WTC11 (cell line): ENCODE measurements at regions not wholly inside any gene's neighbourhood (a gene's known extent, or its start where the extent isn't known, plus 50 kb on each side); places are given as distances from the start of the nearest gene placed in this dataset.

ENCODE experiments used
- ATAC-seq: fragments of 200-7000 bp; cut with Tn5 transposase; 2 replicates; pipeline ENCODE4 v1.10.0; 2021; ENCODE audit warnings: mild to moderate bottlenecking, moderate library complexity
- CTCF ChIA-PET: fragments of 300-600 bp; sonication (Branson Sonifier 250); formaldehyde crosslinking; loops from one replicate; lab custom pipeline; 2021; ENCODE audit warnings: antibody characterized with exemption; lab: Charles Lee
- POLR2A ChIA-PET: fragments of 350-600 bp; sonication (Branson Sonifier 250); formaldehyde crosslinking; loops from one replicate; lab custom pipeline; 2021; ENCODE audit warnings: antibody characterized with exemption; lab: Charles Lee
- DNase-seq: peaks from one replicate; pipeline ENCODE4 v3.0.0; 2021; ENCODE audit warnings: low spot score
- H3K27ac Mint-ChIP-seq: 2 replicates; pipeline ENCODE4 v1.8.0; 2021; ENCODE audit warnings: mixed read lengths
- H3K27me3 Mint-ChIP-seq: 2 replicates; pipeline ENCODE4 v1.8.0; 2021; ENCODE audit warnings: low read depth, mild to moderate bottlenecking, moderate library complexity, mixed read lengths
- H3K36me3 Mint-ChIP-seq: 2 replicates; pipeline ENCODE4 v1.8.0; 2021; ENCODE audit warnings: mixed read lengths
- H3K4me1 Mint-ChIP-seq: 2 replicates; pipeline ENCODE4 v1.8.0; 2022; ENCODE audit warnings: mixed read lengths
- H3K4me3 Mint-ChIP-seq: 2 replicates; pipeline ENCODE4 v1.8.0; 2021; ENCODE audit warnings: mild to moderate bottlenecking, moderate library complexity, mixed read lengths
- H3K9me3 Mint-ChIP-seq: 2 replicates; pipeline ENCODE4 v1.8.0; 2021; ENCODE audit warnings: mixed read lengths
- CBFB ChIP-seq: sonication (generic); formaldehyde crosslinking; IDR thresholded peaks from 2 replicates; pipeline ENCODE4 v1.8.1; 2022; ENCODE audit warnings: mild to moderate bottlenecking, low read depth, missing genetic modification reagents
- ELF4 ChIP-seq: sonication (generic); formaldehyde crosslinking; IDR thresholded peaks from 2 replicates; pipeline ENCODE4 v1.8.1; 2022; ENCODE audit warnings: low read depth, mild to moderate bottlenecking, moderate library complexity, missing genetic modification reagents
- ETV6 ChIP-seq: sonication (generic); formaldehyde crosslinking; IDR thresholded peaks from 2 replicates; pipeline ENCODE4 v1.8.1; 2022; ENCODE audit warnings: mild to moderate bottlenecking, missing genetic modification reagents
- FOXP1 ChIP-seq: sonication (generic); formaldehyde crosslinking; IDR thresholded peaks from 2 replicates; pipeline ENCODE4 v1.8.0; 2022; ENCODE audit warnings: missing genetic modification reagents, mild to moderate bottlenecking, moderate library complexity, borderline replicate concordance
- GRHL2 ChIP-seq: fragments of 250-450 bp; sonication (Bioruptor Pico); IDR thresholded peaks from 2 replicates; pipeline ENCODE4 v1.8.0; 2022; ENCODE audit warnings: mild to moderate bottlenecking, moderate library complexity; ENCODE audit not compliant: insufficient replicate concordance, severe bottlenecking
- JUN ChIP-seq: sonication (generic); formaldehyde crosslinking; IDR thresholded peaks from 2 replicates; pipeline ENCODE4 v1.8.0; 2023; ENCODE audit warnings: mild to moderate bottlenecking, missing genetic modification reagents
- KAT7 ChIP-seq: sonication (generic); formaldehyde crosslinking; IDR thresholded peaks from 2 replicates; pipeline ENCODE4 v1.8.1; 2023; ENCODE audit warnings: missing genetic modification reagents, mild to moderate bottlenecking, borderline replicate concordance
- OVOL2 ChIP-seq: fragments of 250-450 bp; sonication (Bioruptor Pico); IDR thresholded peaks from 2 replicates; pipeline ENCODE4 v1.9.0; 2021; ENCODE audit warnings: mild to moderate bottlenecking, borderline replicate concordance
- SMAD4 ChIP-seq: sonication (generic); formaldehyde crosslinking; IDR thresholded peaks from 2 replicates; pipeline ENCODE4 v1.8.0; 2022; ENCODE audit warnings: mild to moderate bottlenecking, missing genetic modification reagents
- ZNF423 ChIP-seq: fragments of 250-450 bp; sonication (Bioruptor Pico); IDR thresholded peaks from 2 replicates; pipeline ENCODE4 v2.1.2; 2022; ENCODE audit warnings: mild to moderate bottlenecking, moderate library complexity
- TF ChIP-seq, protein P1 (sequence below): sonication (generic); formaldehyde crosslinking; IDR thresholded peaks from 2 replicates; pipeline ENCODE4 v1.8.1; 2023; ENCODE audit warnings: mild to moderate bottlenecking, missing genetic modification reagents, moderate library complexity
- TF ChIP-seq, protein P2 (sequence below): fragments of 250-450 bp; sonication (Bioruptor Pico); IDR thresholded peaks from 2 replicates; pipeline ENCODE4 v2.1.2; 2022; ENCODE audit warnings: mild to moderate bottlenecking, moderate library complexity
- TF ChIP-seq, protein P3 (sequence below): fragments of 250-450 bp; sonication (Bioruptor Pico); IDR thresholded peaks from 2 replicates; pipeline ENCODE4 v1.9.0; 2021; ENCODE audit warnings: moderate library complexity, mild to moderate bottlenecking, inconsistent platforms, borderline replicate concordance
- TF ChIP-seq, protein P4 (sequence below): sonication (generic); formaldehyde crosslinking; IDR thresholded peaks from 2 replicates; pipeline ENCODE4 v1.8.0; 2023; ENCODE audit warnings: mild to moderate bottlenecking, missing genetic modification reagents
- TF ChIP-seq, protein P5 (sequence below): sonication (generic); formaldehyde crosslinking; IDR thresholded peaks from 2 replicates; pipeline ENCODE4 v1.8.1; 2023; ENCODE audit warnings: mild to moderate bottlenecking, missing genetic modification reagents
- TF ChIP-seq, protein P6 (sequence below): sonication (generic); formaldehyde crosslinking; conservative IDR thresholded peaks from 2 replicates; pipeline ENCODE4 v1.8.1; 2023; ENCODE audit warnings: mild to moderate bottlenecking, low read depth, missing genetic modification reagents, moderate library complexity

DNA sequence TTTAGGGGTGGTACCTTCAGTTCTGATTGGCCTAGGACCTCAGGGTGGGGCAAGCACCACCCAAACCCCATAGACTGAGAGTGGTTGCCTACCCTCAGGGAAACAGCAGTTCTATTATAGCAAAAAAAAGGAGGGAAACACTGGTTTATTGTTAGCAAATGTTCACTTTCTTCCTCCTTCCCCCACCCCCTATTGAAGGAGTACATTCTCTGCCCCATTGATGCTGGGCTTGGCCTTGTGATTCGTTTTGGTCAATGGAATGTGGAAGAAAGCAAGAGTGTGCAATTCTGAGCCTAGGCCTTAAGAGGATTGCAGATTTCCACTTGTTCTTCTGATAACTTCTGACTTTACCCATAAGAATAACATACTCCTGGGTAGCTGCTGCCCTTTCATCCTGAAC, 255.8 kb downstream of the NFATC2 start:
- CTCF ChIA-PET: no interaction called here
- peaks cover 26% of the 10 kb centered on the region for H3K9me3 Mint-ChIP-seq

DNA sequence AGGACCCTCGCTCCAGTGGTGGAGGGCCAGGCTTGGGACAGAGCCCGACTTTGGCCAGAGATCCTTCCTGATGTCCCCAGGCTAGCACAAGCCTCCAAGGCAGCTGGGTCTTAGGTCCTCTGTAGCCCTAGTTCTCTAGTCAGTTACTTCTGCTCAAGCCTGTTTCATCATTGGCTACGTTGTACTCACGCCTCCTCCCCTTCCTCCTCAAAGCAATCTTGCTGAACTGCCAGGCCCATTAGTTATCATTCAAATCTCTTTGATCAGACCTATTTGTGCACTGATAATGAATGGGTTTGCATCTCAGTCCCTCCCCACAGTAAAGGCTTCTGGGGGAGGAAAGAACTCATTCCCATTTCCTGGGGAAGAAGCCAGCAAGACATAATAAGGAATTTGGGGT, 256.8 kb downstream of the NFATC2 start:
- H3K4me3 Mint-ChIP-seq: no peak overlapping the region
- peaks cover 1% of the 10 kb centered on the region; the same call in 1 of the 2 replicates for H3K27me3 Mint-ChIP-seq
- TF ChIP-seq CBFB (CRISPR knock-in tag) (no peak), SMAD4 (CRISPR knock-in tag) (no peak), JUN (CRISPR knock-in tag) (no peak), FOXP1 (CRISPR knock-in tag) (no peak), ETV6 (CRISPR knock-in tag) (no peak), KAT7 (CRISPR knock-in tag) (no peak)
- TF ChIP-seq, protein P1, sequence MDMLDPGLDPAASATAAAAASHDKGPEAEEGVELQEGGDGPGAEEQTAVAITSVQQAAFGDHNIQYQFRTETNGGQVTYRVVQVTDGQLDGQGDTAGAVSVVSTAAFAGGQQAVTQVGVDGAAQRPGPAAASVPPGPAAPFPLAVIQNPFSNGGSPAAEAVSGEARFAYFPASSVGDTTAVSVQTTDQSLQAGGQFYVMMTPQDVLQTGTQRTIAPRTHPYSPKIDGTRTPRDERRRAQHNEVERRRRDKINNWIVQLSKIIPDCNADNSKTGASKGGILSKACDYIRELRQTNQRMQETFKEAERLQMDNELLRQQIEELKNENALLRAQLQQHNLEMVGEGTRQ (CRISPR knock-in tag): no peak
- TF ChIP-seq, protein P2, sequence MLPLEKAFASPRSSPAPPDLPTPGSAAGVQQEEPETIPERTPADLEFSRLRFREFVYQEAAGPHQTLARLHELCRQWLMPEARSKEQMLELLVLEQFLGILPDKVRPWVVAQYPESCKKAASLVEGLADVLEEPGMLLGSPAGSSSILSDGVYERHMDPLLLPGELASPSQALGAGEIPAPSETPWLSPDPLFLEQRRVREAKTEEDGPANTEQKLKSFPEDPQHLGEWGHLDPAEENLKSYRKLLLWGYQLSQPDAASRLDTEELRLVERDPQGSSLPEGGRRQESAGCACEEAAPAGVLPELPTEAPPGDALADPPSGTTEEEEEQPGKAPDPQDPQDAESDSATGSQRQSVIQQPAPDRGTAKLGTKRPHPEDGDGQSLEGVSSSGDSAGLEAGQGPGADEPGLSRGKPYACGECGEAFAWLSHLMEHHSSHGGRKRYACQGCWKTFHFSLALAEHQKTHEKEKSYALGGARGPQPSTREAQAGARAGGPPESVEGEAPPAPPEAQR (CRISPR knock-in tag): no peak
- TF ChIP-seq, protein P3, sequence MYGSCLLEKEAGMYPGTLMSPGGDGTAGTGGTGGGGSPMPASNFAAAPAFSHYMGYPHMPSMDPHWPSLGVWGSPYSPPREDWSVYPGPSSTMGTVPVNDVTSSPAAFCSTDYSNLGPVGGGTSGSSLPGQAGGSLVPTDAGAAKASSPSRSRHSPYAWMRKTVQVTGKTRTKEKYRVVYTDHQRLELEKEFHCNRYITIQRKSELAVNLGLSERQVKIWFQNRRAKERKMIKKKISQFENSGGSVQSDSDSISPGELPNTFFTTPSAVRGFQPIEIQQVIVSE (CRISPR knock-in tag): no peak
- H3K27ac Mint-ChIP-seq: no peak overlapping the region
- 0 out of 2 replicates have a peak, but pooled peaks cover 3% of the 10 kb centered on the region for H3K36me3 Mint-ChIP-seq
- H3K4me1 Mint-ChIP-seq: peaks cover 14% of the 10 kb centered on the region
- CTCF ChIA-PET: interaction anchor here (1.5 to 2.2 kb wide), 2 partner anchors 33 to 270 kb away, joined by 3 to 8 read pairs; no protein-coding TSS in a partner anchor
- ATAC-seq (no peak), DNase-seq (no peak)
- H3K9me3 Mint-ChIP-seq: peaks cover 30% of the 10 kb centered on the region
- POLR2A ChIA-PET: no interaction called here

More for the DNA sequence above, 255.8 kb downstream of the NFATC2 start:
- POLR2A ChIA-PET: no interaction called here
- TF ChIP-seq, protein P4, sequence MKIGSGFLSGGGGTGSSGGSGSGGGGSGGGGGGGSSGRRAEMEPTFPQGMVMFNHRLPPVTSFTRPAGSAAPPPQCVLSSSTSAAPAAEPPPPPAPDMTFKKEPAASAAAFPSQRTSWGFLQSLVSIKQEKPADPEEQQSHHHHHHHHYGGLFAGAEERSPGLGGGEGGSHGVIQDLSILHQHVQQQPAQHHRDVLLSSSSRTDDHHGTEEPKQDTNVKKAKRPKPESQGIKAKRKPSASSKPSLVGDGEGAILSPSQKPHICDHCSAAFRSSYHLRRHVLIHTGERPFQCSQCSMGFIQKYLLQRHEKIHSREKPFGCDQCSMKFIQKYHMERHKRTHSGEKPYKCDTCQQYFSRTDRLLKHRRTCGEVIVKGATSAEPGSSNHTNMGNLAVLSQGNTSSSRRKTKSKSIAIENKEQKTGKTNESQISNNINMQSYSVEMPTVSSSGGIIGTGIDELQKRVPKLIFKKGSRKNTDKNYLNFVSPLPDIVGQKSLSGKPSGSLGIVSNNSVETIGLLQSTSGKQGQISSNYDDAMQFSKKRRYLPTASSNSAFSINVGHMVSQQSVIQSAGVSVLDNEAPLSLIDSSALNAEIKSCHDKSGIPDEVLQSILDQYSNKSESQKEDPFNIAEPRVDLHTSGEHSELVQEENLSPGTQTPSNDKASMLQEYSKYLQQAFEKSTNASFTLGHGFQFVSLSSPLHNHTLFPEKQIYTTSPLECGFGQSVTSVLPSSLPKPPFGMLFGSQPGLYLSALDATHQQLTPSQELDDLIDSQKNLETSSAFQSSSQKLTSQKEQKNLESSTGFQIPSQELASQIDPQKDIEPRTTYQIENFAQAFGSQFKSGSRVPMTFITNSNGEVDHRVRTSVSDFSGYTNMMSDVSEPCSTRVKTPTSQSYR (CRISPR knock-in tag): no peak
- TF ChIP-seq JUN (CRISPR knock-in tag) (no peak), GRHL2 (CRISPR knock-in tag) (no peak), OVOL2 (CRISPR knock-in tag) (no peak), ZNF423 (CRISPR knock-in tag) (no peak), ELF4 (CRISPR knock-in tag) (no peak)
- TF ChIP-seq, protein P5, sequence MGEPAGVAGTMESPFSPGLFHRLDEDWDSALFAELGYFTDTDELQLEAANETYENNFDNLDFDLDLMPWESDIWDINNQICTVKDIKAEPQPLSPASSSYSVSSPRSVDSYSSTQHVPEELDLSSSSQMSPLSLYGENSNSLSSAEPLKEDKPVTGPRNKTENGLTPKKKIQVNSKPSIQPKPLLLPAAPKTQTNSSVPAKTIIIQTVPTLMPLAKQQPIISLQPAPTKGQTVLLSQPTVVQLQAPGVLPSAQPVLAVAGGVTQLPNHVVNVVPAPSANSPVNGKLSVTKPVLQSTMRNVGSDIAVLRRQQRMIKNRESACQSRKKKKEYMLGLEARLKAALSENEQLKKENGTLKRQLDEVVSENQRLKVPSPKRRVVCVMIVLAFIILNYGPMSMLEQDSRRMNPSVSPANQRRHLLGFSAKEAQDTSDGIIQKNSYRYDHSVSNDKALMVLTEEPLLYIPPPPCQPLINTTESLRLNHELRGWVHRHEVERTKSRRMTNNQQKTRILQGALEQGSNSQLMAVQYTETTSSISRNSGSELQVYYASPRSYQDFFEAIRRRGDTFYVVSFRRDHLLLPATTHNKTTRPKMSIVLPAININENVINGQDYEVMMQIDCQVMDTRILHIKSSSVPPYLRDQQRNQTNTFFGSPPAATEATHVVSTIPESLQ (CRISPR knock-in tag): no peak
- TF ChIP-seq, protein P6, sequence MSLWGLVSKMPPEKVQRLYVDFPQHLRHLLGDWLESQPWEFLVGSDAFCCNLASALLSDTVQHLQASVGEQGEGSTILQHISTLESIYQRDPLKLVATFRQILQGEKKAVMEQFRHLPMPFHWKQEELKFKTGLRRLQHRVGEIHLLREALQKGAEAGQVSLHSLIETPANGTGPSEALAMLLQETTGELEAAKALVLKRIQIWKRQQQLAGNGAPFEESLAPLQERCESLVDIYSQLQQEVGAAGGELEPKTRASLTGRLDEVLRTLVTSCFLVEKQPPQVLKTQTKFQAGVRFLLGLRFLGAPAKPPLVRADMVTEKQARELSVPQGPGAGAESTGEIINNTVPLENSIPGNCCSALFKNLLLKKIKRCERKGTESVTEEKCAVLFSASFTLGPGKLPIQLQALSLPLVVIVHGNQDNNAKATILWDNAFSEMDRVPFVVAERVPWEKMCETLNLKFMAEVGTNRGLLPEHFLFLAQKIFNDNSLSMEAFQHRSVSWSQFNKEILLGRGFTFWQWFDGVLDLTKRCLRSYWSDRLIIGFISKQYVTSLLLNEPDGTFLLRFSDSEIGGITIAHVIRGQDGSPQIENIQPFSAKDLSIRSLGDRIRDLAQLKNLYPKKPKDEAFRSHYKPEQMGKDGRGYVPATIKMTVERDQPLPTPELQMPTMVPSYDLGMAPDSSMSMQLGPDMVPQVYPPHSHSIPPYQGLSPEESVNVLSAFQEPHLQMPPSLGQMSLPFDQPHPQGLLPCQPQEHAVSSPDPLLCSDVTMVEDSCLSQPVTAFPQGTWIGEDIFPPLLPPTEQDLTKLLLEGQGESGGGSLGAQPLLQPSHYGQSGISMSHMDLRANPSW (CRISPR knock-in tag): no peak
- no peak overlapping the region for H3K27ac Mint-ChIP-seq
- no peak overlapping the region for H3K4me3 Mint-ChIP-seq
- H3K27me3 Mint-ChIP-seq: no peaks in the 10 kb centered on the region
- no peak for DNase-seq
- ATAC-seq: no peak
- H3K4me1 Mint-ChIP-seq: 0 out of 2 replicates have a peak, but pooled peaks cover 8% of the 10 kb centered on the region
- no peaks in the 10 kb centered on the region for H3K36me3 Mint-ChIP-seq
